PFSK-1 (cell line): ENCODE measurements at regions not wholly inside any gene's neighbourhood (a gene's known extent, or its start where the extent isn't known, plus 50 kb on each side); places are given as distances from the start of the nearest gene placed in this dataset.

Source experiments
- REST ChIP-seq, 2 experiments: IDR thresholded peaks; 2 replicates each; pipeline versions ENCODE4 v1.6.1 to v1.8.0; 2011 to 2012; ENCODE audit warnings: low read depth in 2 of 2, low read length in 2 of 2, control low read depth in 1 of 2, inconsistent platforms in 1 of 2, mild to moderate bottlenecking in 1 of 2, moderate library complexity in 1 of 2; ENCODE audit not compliant: insufficient read depth in 1 of 2
- TAF1 ChIP-seq: IDR thresholded peaks from 2 replicates; pipeline ENCODE4 v1.6.1; 2012; ENCODE audit warnings: low read length, control low read depth, borderline replicate concordance; ENCODE audit not compliant: insufficient read depth

GRCh38 chr20:22929661-22930060 lies 105.5 kb upstream of the SSTR4 start:
- TF ChIP-seq TAF1 (no peak), REST (IDR thresholded peaks at IDR 0.05; ENCODE audit: insufficient read depth in 1 of 2, low read depth in 2 of 2, low read length in 2 of 2) (no peak)
